B cell (primary cell): ENCODE measurements at regions not wholly inside any gene's neighbourhood (a gene's known extent, or its start where the extent isn't known, plus 50 kb on each side); places are given as distances from the start of the nearest gene placed in this dataset.

Source experiments
- ATAC-seq: fragments of 200-7000 bp; cut with Tn5 transposase; one replicate; pipeline ENCODE4 v1.10.0; 2021; ENCODE audit warnings: low read depth, mild to moderate bottlenecking, moderate number of reproducible peaks, moderate library complexity
- CTCF ChIA-PET: fragments of 350-600 bp; sonication (Branson Sonifier 250); formaldehyde crosslinking; loops from one replicate; lab custom pipeline; 2021; ENCODE audit warnings: antibody characterized with exemption, inconsistent platforms; lab: Charles Lee
- POLR2A ChIA-PET: fragments of 350-600 bp; sonication (Branson Sonifier 250); formaldehyde crosslinking; loops from one replicate; lab custom pipeline; 2021; ENCODE audit warnings: antibody characterized with exemption; lab: Charles Lee
- DNase-seq: peaks from one replicate; pipeline ENCODE4 v3.0.0; 2013
- H2AFZ ChIP-seq: 2 replicates; pipeline ENCODE4 v1.6.1; 2012; ENCODE audit warnings: mild to moderate bottlenecking, low read depth, low read length; ENCODE audit not compliant: insufficient read depth, poor library complexity, severe bottlenecking
- H3K27ac ChIP-seq, 2 donors: 1 replicate in 1 of 2; 2 replicates in 1 of 2; pipeline ENCODE4 v1.5.1; 2012 to 2013; ENCODE audit warnings: low read length in 2 of 2, mild to moderate bottlenecking in 2 of 2, moderate library complexity in 1 of 2
- H3K27me3 ChIP-seq, 4 experiments: fragments of 200-600 bp in 1 of 4; sonication (generic) in 1 of 4; replicated peaks in 1 of 4; 1 replicate in 2 of 4; 2 replicates in 2 of 4; pipeline versions ENCODE4 v1.6.1 to v1.7.0; 2013 to 2016; ENCODE audit warnings: low read length in 3 of 4, mild to moderate bottlenecking in 2 of 4, mixed read lengths in 1 of 4, moderate library complexity in 1 of 4; ENCODE audit not compliant: insufficient read depth in 4 of 4, control insufficient read depth in 3 of 4; ENCODE audit errors: control extremely low read depth in 1 of 4
- H3K36me3 ChIP-seq, 2 experiments: replicated peaks in 1 of 2; 1 replicate in 1 of 2; 2 replicates in 1 of 2; pipeline versions ENCODE4 v1.6.1 to v1.7.1; 2013; ENCODE audit warnings: low read length in 1 of 2; ENCODE audit not compliant: insufficient read depth in 2 of 2, control insufficient read depth in 1 of 2; ENCODE audit errors: control extremely low read depth in 1 of 2, extremely low read depth in 1 of 2
- H3K4me1 ChIP-seq, 2 donors: fragments of 200-600 bp in 1 of 2; sonication (generic) in 1 of 2; 1 replicate in 1 of 2; 2 replicates in 1 of 2; pipeline versions ENCODE4 v1.5.1 to v1.6.1; 2013 to 2017; ENCODE audit warnings: low read length in 2 of 2; ENCODE audit not compliant: control insufficient read depth in 2 of 2, insufficient read depth in 2 of 2
- H3K4me2 ChIP-seq: replicated peaks from 2 replicates; pipeline ENCODE3; 2012; ENCODE audit warnings: mild to moderate bottlenecking, low read depth, low read length; ENCODE audit not compliant: poor library complexity, severe bottlenecking
- H3K4me3 ChIP-seq, 5 experiments: fragments of 200-600 bp in 1 of 5; sonication (generic) in 1 of 5; 1 replicate in 3 of 5; 2 replicates in 2 of 5; pipeline versions ENCODE4 v1.5.1 to v1.7.0; 2011 to 2016; ENCODE audit warnings: low read length in 4 of 5, mild to moderate bottlenecking in 4 of 5, low read depth in 2 of 5, control low read depth in 1 of 5, moderate library complexity in 1 of 5; ENCODE audit not compliant: insufficient read depth in 1 of 5; ENCODE audit errors: control extremely low read depth in 1 of 5, extremely low read depth in 1 of 5
- H3K79me2 ChIP-seq: fragments of 200-600 bp; sonication (generic); one replicate; pipeline ENCODE4 v1.6.0; 2016; ENCODE audit warnings: low read length; ENCODE audit not compliant: control insufficient read depth, insufficient read depth
- H3K9ac ChIP-seq: fragments of 200-600 bp; sonication (generic); 2 replicates; pipeline ENCODE4 v1.6.1; 2017; ENCODE audit warnings: mild to moderate bottlenecking, low read length, moderate library complexity
- H3K9me3 ChIP-seq, 3 donors: one replicate each; pipeline versions ENCODE4 v1.6.1 to v1.7.1; 2013; ENCODE audit warnings: low read length in 2 of 3; ENCODE audit not compliant: control insufficient read depth in 2 of 3, insufficient read depth in 1 of 3; ENCODE audit errors: control extremely low read depth in 1 of 3
- H4K20me1 ChIP-seq: 2 replicates; pipeline ENCODE4 v1.6.0; 2012; ENCODE audit warnings: mild to moderate bottlenecking, low read length; ENCODE audit not compliant: insufficient read depth, control insufficient read depth, poor library complexity, severe bottlenecking
- H3K27ac Mint-ChIP-seq: one replicate; pipeline ENCODE4 v1.8.0; 2021; ENCODE audit warnings: mixed read lengths
- H3K27me3 Mint-ChIP-seq: one replicate; pipeline ENCODE4 v1.8.0; 2021; ENCODE audit warnings: mixed read lengths
- H3K4me1 Mint-ChIP-seq: one replicate; pipeline ENCODE4 v1.8.0; 2021; ENCODE audit warnings: mixed read lengths
- H3K4me3 Mint-ChIP-seq: one replicate; pipeline ENCODE4 v1.8.0; 2021; ENCODE audit warnings: mixed read lengths
- H3K9me3 Mint-ChIP-seq: one replicate; pipeline ENCODE4 v1.8.0; 2022; ENCODE audit warnings: mixed read lengths; ENCODE audit not compliant: insufficient read depth
- EZH2 ChIP-seq: IDR thresholded peaks from 2 replicates; pipeline ENCODE4 v1.6.1; 2012; ENCODE audit warnings: borderline replicate concordance, low read depth, mild to moderate bottlenecking, moderate library complexity, low read length; ENCODE audit not compliant: insufficient read depth, poor library complexity, severe bottlenecking
- WGBS: methylation state at CpG from one replicate; pipeline ENCODE4 v1.1.5; 2013; ENCODE audit warnings: missing lambda C conversion rate; ENCODE audit not compliant: insufficient coverage; 5-methylcytosine and 5-hydroxymethylcytosine counted together
- intact Hi-C: fragments of 100-400 bp; cut with micrococcal nuclease; formaldehyde crosslinking; loops from one replicate; pipeline ENCODE4 v1.10.0; 2022
- TF ChIP-seq, protein P1 (sequence below): fragments of 200-600 bp; IDR thresholded peaks from one replicate; pipeline ENCODE4 v1.8.0; 2022; ENCODE audit warnings: antibody characterized with exemption, mild to moderate bottlenecking

DNA sequence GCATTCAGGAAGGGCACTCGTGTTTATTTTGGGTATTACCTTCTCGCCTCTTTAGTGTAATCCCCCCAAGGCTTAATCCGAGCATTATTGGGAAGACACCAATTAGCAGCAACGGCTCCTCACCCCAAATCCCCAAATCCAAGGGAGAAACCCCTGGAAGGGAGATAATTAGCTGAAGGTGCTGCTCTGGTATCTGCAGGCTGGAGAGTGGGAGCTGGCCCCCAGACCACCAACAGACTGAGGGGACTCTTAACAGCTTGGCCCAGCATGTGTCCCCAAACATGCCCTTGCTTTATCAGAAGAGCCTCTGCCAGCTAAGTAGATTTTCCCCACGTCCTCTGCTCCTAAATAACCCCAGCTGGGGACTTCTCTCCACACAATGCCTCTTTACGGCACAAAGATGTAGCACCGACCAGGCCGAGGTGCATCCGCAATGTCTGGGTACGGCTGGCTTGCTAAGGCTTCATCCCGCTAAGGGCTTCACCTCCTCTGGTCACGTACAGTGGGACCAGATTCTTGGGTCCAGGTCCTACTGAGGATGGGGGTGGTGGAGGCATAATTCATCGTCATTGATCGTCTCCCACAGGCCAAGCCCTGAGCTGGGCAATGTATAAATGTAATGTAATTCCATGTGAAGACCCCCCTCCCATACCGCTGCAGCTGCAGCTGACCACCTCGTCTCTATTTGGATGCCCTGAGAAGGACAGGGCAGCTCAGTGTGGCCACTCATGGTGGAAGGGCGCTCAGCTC lies 123.7 kb upstream of the GSC start:
- H3K4me3 ChIP-seq: no peak overlapping the region
- ChIA-PET POLR2A (no interaction called here), CTCF (no interaction called here)
- H3K9ac ChIP-seq: no peak overlapping the region
- no peaks in the 10 kb centered on the region for H4K20me1 ChIP-seq
- DNase-seq: no peak
- Mint-ChIP-seq H3K4me1 (no peaks in the 10 kb centered on the region), H3K27ac (no peak overlapping the region), H3K4me3 (no peak overlapping the region), H3K9me3 (no peaks in the 10 kb centered on the region), H3K27me3 (peaks cover 4% of the 10 kb centered on the region)
- H3K4me2 ChIP-seq: no peak overlapping the region
- ATAC-seq: no peak
- H3K79me2 ChIP-seq: no peaks in the 10 kb centered on the region
- H3K4me1 ChIP-seq: no peaks in the 10 kb centered on the region
- TF ChIP-seq, protein P1, sequence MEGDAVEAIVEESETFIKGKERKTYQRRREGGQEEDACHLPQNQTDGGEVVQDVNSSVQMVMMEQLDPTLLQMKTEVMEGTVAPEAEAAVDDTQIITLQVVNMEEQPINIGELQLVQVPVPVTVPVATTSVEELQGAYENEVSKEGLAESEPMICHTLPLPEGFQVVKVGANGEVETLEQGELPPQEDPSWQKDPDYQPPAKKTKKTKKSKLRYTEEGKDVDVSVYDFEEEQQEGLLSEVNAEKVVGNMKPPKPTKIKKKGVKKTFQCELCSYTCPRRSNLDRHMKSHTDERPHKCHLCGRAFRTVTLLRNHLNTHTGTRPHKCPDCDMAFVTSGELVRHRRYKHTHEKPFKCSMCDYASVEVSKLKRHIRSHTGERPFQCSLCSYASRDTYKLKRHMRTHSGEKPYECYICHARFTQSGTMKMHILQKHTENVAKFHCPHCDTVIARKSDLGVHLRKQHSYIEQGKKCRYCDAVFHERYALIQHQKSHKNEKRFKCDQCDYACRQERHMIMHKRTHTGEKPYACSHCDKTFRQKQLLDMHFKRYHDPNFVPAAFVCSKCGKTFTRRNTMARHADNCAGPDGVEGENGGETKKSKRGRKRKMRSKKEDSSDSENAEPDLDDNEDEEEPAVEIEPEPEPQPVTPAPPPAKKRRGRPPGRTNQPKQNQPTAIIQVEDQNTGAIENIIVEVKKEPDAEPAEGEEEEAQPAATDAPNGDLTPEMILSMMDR: no peak
- no peak for TF ChIP-seq EZH2
- H2AFZ ChIP-seq: no peak overlapping the region
- whole genome bisulfite sequencing: 79% methylated on average over 12 of the region's 17 CpGs
- H3K27me3 ChIP-seq: no peaks in the 10 kb centered on the region
- H3K9me3 ChIP-seq: peaks cover 0 to 21% (median 0%) of the 10 kb centered on the region in 3 donors
- H3K36me3 ChIP-seq: no peaks in the 10 kb centered on the region
- no peak overlapping the region for H3K27ac ChIP-seq
- intact Hi-C loops: no loop called here

DNA sequence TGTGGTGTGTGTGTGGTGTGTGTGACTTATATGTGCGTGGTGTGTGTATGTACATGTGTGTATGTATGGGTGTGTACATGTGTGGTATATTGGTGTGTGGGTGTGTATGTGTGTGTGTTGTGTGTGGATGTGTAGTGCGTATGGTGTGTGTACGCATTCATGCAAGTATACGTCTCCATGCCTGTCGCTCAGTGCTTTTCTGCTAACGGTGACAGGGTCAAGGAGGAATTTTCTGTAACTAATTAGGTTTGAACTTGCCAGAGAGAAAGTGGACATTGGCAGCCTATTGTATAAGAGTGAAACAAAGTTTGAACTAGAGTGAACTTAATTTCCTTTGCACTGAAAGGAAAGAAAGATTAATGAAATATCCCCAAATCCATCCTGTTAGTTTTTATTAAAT lies 120.9 kb upstream of the GSC start:
- H3K27ac ChIP-seq: no peak overlapping the region
- no peaks in the 10 kb centered on the region for H3K4me1 ChIP-seq
- ChIA-PET CTCF (no interaction called here), POLR2A (no interaction called here)
- no peak overlapping the region for H3K4me3 ChIP-seq
- no peak overlapping the region for H3K9ac ChIP-seq
- H3K9me3 ChIP-seq: peaks cover 0 to 19% (median 0%) of the 10 kb centered on the region in 3 donors
- Mint-ChIP-seq H3K4me3 (no peak overlapping the region), H3K4me1 (no peaks in the 10 kb centered on the region), H3K9me3 (no peaks in the 10 kb centered on the region), H3K27ac (no peak overlapping the region), H3K27me3 (no peaks in the 10 kb centered on the region)
- no peaks in the 10 kb centered on the region for H4K20me1 ChIP-seq
- no peak for ATAC-seq
- no peak for DNase-seq
- no peak overlapping the region for H3K4me2 ChIP-seq
- H3K79me2 ChIP-seq: no peaks in the 10 kb centered on the region
- TF ChIP-seq EZH2: no peak
- TF ChIP-seq, protein P1: no peak
- H3K36me3 ChIP-seq: no peaks in the 10 kb centered on the region
- no peak overlapping the region for H2AFZ ChIP-seq
- no peaks in the 10 kb centered on the region for H3K27me3 ChIP-seq
- 78% methylated on average over 4 of the region's 6 CpGs for WGBS
- intact Hi-C loops: no loop called here
